ENCODE measurements at regions not wholly inside any gene's neighbourhood (a gene's known extent, or its start where the extent isn't known, plus 50 kb on each side); places are given as distances from the start of the nearest gene placed in this dataset.

DNA sequence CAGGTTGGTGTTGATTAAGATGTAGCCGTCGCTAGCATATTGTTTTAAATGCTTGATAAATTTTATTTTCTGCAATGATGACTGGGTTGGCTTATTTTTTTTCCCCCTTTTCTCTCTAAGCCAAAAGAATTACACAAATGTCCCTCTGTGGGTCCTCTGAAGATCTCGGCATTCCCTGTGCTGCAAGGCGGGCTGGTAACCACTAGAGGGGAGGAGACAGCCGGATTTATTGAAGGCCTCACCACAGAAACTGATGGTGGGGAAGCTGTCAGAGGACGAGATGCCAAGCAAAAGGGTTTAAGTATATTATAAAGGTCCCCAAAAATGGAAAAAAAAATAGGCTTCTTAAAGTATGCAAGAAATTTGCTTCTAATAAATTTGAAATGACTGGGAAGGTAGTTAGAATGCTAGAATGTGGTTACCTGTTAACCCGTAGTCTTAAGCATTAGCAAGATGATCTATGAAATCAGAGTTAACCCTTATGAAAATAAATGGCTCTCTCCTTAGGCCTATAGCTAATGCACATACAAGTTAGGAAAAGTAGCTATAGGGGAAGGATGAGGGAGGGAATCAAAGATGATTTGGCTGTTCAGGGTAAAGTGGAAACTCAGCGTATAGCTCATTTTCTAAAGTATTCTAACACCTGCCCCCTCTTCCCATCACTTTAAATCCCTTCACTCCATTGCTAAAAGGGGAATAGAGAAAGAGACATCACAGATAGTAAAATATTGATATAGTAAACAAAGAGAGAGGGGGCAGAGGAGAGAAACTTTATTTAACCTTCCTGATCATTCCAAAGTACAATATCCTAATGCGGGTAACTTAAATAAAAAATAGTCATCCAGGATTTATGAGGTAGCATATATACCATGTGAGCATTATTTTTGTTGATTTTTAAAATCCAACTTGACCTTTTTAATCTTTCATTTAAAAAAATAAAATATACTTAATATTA, 894.5 kb upstream of the POU3F3 start:
- Histone ChIP-seq H3K36me3 (ENCODE audit: control insufficient read depth, insufficient read depth, low read length) (no peaks in the 10 kb centered on the region), H3K4me3 (ENCODE audit: low read depth, low read length) (no peak overlapping the region), H3K27me3 (ENCODE audit: control insufficient read depth, insufficient read depth, low read length) (no peaks in the 10 kb centered on the region)
- DNase-seq (ENCODE audit: low read depth): no peak
- TF ChIP-seq, protein P1, sequence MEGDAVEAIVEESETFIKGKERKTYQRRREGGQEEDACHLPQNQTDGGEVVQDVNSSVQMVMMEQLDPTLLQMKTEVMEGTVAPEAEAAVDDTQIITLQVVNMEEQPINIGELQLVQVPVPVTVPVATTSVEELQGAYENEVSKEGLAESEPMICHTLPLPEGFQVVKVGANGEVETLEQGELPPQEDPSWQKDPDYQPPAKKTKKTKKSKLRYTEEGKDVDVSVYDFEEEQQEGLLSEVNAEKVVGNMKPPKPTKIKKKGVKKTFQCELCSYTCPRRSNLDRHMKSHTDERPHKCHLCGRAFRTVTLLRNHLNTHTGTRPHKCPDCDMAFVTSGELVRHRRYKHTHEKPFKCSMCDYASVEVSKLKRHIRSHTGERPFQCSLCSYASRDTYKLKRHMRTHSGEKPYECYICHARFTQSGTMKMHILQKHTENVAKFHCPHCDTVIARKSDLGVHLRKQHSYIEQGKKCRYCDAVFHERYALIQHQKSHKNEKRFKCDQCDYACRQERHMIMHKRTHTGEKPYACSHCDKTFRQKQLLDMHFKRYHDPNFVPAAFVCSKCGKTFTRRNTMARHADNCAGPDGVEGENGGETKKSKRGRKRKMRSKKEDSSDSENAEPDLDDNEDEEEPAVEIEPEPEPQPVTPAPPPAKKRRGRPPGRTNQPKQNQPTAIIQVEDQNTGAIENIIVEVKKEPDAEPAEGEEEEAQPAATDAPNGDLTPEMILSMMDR (IDR thresholded peaks at IDR 0.05; ENCODE audit: insufficient read depth, low read length, poor library complexity, severe bottlenecking): peak; percentile 90

DNA sequence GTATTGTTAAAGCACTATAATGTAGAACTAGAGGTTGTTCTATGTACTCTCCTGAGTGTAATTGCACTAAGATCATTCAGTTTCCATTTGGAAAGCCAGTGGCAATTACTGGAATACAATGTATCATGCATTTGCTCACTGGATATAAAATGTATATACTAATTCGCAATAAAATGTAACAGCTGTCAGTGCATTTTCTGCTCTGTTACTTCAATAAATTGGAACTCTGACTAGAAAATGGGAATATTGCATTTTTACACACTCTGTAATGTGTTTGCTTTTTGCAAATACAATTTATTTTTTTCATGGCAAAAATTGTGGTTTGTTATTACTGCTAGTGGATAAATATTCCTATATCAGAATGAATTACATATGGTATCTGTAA, 893.8 kb upstream of the POU3F3 start:
- Histone ChIP-seq H3K27me3 (ENCODE audit: control insufficient read depth, insufficient read depth, low read length) (no peaks in the 10 kb centered on the region), H3K36me3 (ENCODE audit: control insufficient read depth, insufficient read depth, low read length) (no peaks in the 10 kb centered on the region), H3K4me3 (ENCODE audit: low read depth, low read length) (no peak overlapping the region)
- no peak for DNase-seq (ENCODE audit: low read depth)
- TF ChIP-seq, protein P1 (IDR thresholded peaks at IDR 0.05; ENCODE audit: insufficient read depth, low read length, poor library complexity, severe bottlenecking): no peak

DNA sequence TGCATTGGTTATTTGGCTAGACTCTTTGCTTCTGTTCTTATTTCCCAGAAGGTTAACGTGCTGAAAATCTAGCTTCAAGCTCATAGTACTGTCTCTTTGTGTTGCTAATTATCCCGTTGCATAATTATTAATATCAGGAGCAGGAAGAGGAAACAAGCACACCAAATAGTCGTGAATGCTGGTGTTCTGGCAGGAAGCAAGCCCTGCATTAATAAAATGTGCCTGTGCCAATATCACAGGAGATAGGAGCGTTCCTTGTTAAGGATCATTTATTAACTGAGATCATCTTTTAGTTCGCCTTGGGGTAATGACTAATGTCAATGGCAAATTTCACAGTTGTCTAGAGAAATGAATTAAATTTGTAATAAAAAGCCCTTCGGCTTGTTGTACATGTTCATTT, 893.0 kb upstream of the POU3F3 start:
- Histone ChIP-seq H3K4me3 (ENCODE audit: low read depth, low read length) (no peak overlapping the region), H3K27me3 (ENCODE audit: control insufficient read depth, insufficient read depth, low read length) (no peaks in the 10 kb centered on the region), H3K36me3 (ENCODE audit: control insufficient read depth, insufficient read depth, low read length) (no peaks in the 10 kb centered on the region)
- TF ChIP-seq, protein P1 (IDR thresholded peaks at IDR 0.05; ENCODE audit: insufficient read depth, low read length, poor library complexity, severe bottlenecking): no peak
- DNase-seq (ENCODE audit: low read depth): no peak

DNA sequence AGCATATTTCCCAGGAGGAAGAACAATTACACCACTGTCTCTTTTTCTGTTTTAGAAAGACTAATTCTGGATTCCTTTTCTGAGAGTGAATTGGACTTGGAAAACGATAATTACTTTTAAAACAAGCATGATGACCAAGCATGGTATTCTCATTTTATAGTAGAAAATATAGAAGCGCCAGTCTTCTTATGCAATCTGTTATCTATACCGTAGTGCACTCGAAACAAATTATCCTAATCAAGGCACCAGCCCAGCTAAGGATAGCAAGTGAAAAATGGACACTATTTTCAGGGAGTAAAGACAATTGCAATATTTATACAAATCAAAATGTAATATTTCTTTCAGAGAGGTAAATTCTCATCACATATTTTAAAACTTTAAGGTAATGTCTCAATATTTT, 892.1 kb upstream of the POU3F3 start:
- Histone ChIP-seq H3K36me3 (ENCODE audit: control insufficient read depth, insufficient read depth, low read length) (no peaks in the 10 kb centered on the region), H3K27me3 (ENCODE audit: control insufficient read depth, insufficient read depth, low read length) (no peaks in the 10 kb centered on the region), H3K4me3 (ENCODE audit: low read depth, low read length) (no peak overlapping the region)
- TF ChIP-seq, protein P1 (IDR thresholded peaks at IDR 0.05; ENCODE audit: insufficient read depth, low read length, poor library complexity, severe bottlenecking): no peak
- no peak for DNase-seq (ENCODE audit: low read depth)

DNA sequence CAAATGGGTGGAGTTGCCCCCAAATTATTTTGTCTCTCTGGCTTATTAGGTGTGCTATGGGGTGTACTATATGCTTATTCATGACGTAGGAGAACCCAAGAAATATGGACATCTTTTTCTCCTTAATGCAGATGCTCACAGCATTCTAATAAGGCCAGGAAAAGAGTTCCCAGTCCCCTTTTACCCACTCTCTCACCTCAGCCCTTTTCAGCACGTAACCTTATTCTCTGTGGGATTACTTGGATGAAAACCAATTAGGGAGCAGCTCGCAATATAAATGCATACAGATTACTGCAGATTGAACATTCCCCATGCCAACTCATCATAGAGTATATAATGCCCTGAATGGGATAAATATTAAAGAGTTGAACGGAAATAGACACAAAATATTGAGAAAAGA, 891.2 kb upstream of the POU3F3 start:
- no peak for DNase-seq (ENCODE audit: low read depth)
- Histone ChIP-seq H3K36me3 (ENCODE audit: control insufficient read depth, insufficient read depth, low read length) (no peaks in the 10 kb centered on the region), H3K4me3 (ENCODE audit: low read depth, low read length) (no peak overlapping the region), H3K27me3 (ENCODE audit: control insufficient read depth, insufficient read depth, low read length) (no peaks in the 10 kb centered on the region)
- TF ChIP-seq, protein P1 (IDR thresholded peaks at IDR 0.05; ENCODE audit: insufficient read depth, low read length, poor library complexity, severe bottlenecking): no peak
